Neural crest cell (in vitro differentiated cells): ENCODE measurements at regions not wholly inside any gene's neighbourhood (a gene's known extent, or its start where the extent isn't known, plus 50 kb on each side); places are given as distances from the start of the nearest gene placed in this dataset.

Experiments used
- DNase-seq: peaks from one replicate; pipeline ENCODE4 v3.0.0; 2021; ENCODE audit warnings: low read depth, mixed read lengths, low spot score
- H3K27ac Mint-ChIP-seq: one replicate; pipeline ENCODE4 v1.8.0; 2021; ENCODE audit warnings: mild to moderate bottlenecking, mixed read lengths; ENCODE audit not compliant: unreplicated experiment
- H3K27me3 Mint-ChIP-seq: 2 replicates; pipeline ENCODE4 v1.8.0; 2021; ENCODE audit warnings: low read depth, mild to moderate bottlenecking, mixed read lengths
- H3K36me3 Mint-ChIP-seq: 2 replicates; pipeline ENCODE4 v1.8.0; 2021; ENCODE audit warnings: low read depth, mild to moderate bottlenecking, mixed read lengths
- H3K4me1 Mint-ChIP-seq: 2 replicates; pipeline ENCODE4 v1.8.0; 2021; ENCODE audit warnings: mixed read lengths
- H3K4me3 Mint-ChIP-seq: one replicate; pipeline ENCODE4 v1.8.0; 2021; ENCODE audit warnings: mild to moderate bottlenecking, mixed read lengths
- H3K9me3 Mint-ChIP-seq: 2 replicates; pipeline ENCODE4 v1.8.0; 2021; ENCODE audit warnings: mixed read lengths
- TF ChIP-seq, protein P1 (sequence below): fragments of 200-600 bp; sonication (generic); conservative IDR thresholded peaks from 2 replicates; pipeline ENCODE4 v1.5.0; 2021; ENCODE audit warnings: antibody characterized with exemption, mild to moderate bottlenecking

DNA sequence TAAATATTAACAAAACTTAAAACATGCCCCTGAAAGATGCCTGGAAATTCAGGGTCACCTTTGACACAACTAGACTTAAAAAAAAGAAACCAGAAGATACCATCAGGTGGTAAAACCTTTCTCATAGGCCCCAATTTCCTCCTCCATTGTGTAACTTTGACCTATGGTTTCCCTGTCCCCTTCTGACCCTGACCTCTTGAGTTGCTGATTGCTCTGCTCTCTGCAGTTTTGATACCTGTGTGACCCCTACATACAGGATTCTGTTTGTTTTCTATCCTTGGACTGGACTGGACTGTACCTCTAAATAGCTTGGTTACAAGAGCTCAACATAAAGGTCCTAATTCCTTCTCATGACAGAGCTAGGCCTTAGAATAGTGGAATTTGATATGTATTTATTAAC lies 220.6 kb downstream of the ZIC4 start:
- H3K4me1 Mint-ChIP-seq: peaks cover 10% of the 10 kb centered on the region
- no peak overlapping the region for H3K27ac Mint-ChIP-seq
- no peak overlapping the region for H3K4me3 Mint-ChIP-seq
- peaks cover 3% of the 10 kb centered on the region for H3K36me3 Mint-ChIP-seq
- H3K27me3 Mint-ChIP-seq: no peaks in the 10 kb centered on the region
- H3K9me3 Mint-ChIP-seq: peaks cover 4% of the 10 kb centered on the region
- TF ChIP-seq, protein P1, sequence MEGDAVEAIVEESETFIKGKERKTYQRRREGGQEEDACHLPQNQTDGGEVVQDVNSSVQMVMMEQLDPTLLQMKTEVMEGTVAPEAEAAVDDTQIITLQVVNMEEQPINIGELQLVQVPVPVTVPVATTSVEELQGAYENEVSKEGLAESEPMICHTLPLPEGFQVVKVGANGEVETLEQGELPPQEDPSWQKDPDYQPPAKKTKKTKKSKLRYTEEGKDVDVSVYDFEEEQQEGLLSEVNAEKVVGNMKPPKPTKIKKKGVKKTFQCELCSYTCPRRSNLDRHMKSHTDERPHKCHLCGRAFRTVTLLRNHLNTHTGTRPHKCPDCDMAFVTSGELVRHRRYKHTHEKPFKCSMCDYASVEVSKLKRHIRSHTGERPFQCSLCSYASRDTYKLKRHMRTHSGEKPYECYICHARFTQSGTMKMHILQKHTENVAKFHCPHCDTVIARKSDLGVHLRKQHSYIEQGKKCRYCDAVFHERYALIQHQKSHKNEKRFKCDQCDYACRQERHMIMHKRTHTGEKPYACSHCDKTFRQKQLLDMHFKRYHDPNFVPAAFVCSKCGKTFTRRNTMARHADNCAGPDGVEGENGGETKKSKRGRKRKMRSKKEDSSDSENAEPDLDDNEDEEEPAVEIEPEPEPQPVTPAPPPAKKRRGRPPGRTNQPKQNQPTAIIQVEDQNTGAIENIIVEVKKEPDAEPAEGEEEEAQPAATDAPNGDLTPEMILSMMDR: no peak
- no peak for DNase-seq

DNA sequence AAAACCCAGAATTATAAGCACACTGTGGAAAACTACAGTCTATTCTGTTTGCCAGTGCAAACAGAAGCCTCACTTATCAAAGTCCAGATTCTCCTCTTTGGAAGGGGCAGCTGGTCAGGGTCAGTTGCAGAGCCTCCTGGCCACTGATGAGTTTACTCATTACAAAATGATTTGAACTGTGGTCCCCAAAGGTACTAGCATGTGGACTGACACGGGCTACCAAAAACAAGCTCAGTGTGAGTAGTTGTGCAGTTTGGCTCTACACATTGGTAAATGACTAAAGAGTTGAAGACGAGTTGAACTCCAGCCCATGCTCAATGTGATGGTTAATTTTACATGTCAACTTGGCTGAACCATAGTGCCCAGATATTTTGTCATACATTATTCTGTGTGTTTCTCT lies 221.5 kb downstream of the ZIC4 start:
- H3K36me3 Mint-ChIP-seq: no peaks in the 10 kb centered on the region
- TF ChIP-seq, protein P1: no peak
- H3K27ac Mint-ChIP-seq: no peak overlapping the region
- no peaks in the 10 kb centered on the region for H3K27me3 Mint-ChIP-seq
- H3K4me3 Mint-ChIP-seq: no peak overlapping the region
- no peak for DNase-seq
- H3K4me1 Mint-ChIP-seq: peaks cover 10% of the 10 kb centered on the region
- no peaks in the 10 kb centered on the region for H3K9me3 Mint-ChIP-seq

DNA sequence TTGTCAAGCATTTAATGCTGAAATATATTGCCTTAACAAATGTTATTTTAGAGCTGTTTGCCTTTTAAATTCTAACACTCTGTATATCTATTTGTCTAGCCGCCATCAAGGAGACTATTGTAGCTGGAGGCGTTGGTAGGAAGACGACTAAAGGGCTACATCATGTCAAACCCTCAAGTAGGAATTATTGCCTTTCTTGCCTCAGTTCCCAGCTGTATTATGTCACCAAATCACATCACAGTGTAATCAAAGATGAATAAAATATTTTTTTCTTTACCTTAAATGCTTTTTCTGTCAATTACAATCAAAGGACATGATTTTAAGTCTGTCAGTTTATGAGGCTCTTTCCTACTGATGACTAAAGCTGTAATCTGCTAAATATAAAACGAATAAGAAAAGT lies 233.1 kb downstream of the ZIC4 start:
- no peaks in the 10 kb centered on the region for H3K4me1 Mint-ChIP-seq
- no peak overlapping the region for H3K27ac Mint-ChIP-seq

DNA sequence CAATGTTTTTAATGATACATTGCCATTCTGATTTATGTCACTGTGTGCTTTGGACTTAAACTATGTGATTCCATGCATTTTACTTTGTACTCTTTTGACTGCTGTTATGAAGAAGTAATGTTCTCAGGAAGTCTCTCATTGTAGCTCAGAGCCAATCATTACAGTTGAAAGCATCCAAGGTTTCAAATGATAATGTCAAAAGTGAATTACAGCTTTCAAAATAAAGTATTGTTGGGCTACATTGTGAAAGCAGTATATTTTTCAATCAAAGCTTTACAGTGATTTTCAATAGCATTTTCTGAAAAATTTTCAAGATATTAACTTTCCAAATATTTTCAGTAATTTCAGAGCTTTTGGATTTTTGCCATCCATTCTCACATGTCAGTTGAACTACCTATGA lies 243.6 kb downstream of the ZIC4 start:
- H3K36me3 Mint-ChIP-seq: no peaks in the 10 kb centered on the region
- TF ChIP-seq, protein P1: no peak
- no peak for DNase-seq
- no peak overlapping the region for H3K27ac Mint-ChIP-seq
- H3K4me1 Mint-ChIP-seq: peaks cover 4% of the 10 kb centered on the region
- peaks cover 4% of the 10 kb centered on the region for H3K9me3 Mint-ChIP-seq
- no peak overlapping the region for H3K4me3 Mint-ChIP-seq
- H3K27me3 Mint-ChIP-seq: no peaks in the 10 kb centered on the region

More for the DNA sequence above, 233.1 kb downstream of the ZIC4 start:
- Mint-ChIP-seq H3K9me3 (peaks cover 6% of the 10 kb centered on the region), H3K4me3 (no peak overlapping the region), H3K36me3 (no peaks in the 10 kb centered on the region), H3K27me3 (no peaks in the 10 kb centered on the region)
- TF ChIP-seq, protein P1: no peak
- DNase-seq: no peak

DNA sequence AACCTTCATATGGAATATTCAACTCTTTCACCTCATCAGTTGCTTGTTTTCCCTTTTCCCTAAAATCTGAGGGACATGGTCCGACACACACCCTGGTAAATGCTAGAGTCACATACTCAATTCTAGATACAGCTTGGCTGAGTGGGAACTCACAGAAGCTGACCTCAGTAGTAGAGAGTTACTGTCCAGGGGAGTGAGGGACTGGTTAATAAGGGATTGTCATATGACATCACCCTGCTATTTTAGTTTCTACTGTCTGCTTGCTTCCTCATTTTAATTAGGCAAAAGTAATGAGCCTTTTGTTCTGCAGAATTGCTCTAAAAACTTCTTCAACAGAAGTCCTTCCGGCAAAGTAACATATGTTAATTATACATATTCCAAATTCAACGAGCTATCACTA lies 244.5 kb downstream of the ZIC4 start:
- TF ChIP-seq, protein P1: no peak
- no peak for DNase-seq
- Mint-ChIP-seq H3K36me3 (no peaks in the 10 kb centered on the region), H3K27me3 (no peaks in the 10 kb centered on the region), H3K27ac (no peak overlapping the region), H3K4me3 (no peak overlapping the region), H3K9me3 (peaks cover 4% of the 10 kb centered on the region), H3K4me1 (peaks cover 4% of the 10 kb centered on the region)

DNA sequence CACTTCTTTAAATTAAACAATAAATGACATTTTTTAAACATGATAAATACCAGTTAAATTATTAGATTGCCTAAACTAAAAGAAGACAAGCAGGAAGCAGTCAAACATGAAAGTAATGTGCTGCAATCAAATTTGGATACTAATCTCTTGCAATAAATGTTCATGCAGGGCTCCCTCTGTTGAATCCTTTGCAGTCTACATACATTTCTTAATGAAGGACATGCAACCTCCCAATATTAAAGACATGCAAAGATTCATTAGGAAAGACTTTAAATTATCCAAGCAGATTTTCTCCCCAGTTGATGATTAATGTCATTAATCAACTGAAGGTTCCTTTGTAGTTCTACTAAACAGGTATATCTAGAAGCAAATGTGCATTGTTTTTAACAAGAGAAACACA lies 245.4 kb downstream of the ZIC4 start:
- peaks cover 4% of the 10 kb centered on the region for H3K9me3 Mint-ChIP-seq
- H3K27ac Mint-ChIP-seq: no peak overlapping the region
- H3K36me3 Mint-ChIP-seq: no peaks in the 10 kb centered on the region
- H3K4me3 Mint-ChIP-seq: no peak overlapping the region
- TF ChIP-seq, protein P1: no peak
- H3K4me1 Mint-ChIP-seq: peaks cover 4% of the 10 kb centered on the region
- DNase-seq: no peak
- no peaks in the 10 kb centered on the region for H3K27me3 Mint-ChIP-seq
